ENCODE measurements at regions not wholly inside any gene's neighbourhood (a gene's known extent, or its start where the extent isn't known, plus 50 kb on each side); places are given as distances from the start of the nearest gene placed in this dataset.
"Not testable (repeated sequence)": the region's sequence is repeated elsewhere in the genome, so short reads cannot be mapped to it uniquely, and the experiment has no call there.

DNA sequence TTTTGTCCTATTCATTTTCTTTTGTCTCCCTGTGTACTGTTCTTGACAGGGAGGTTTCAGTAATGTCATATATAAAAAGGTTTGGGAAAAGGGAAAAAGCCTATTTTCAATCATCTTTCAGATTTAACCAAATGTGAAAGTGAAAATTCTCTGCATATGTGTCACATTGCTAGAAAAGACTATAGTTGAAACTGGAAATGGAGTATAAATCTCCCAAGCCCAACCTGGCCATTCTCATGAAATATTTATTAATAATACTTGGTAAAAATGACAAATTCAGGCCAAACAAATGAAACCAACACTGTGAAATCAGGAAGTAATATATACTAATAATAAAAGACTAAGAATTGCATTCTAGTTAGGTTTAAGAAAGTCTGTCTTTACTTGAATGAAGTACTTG lies 1129.2 kb downstream of the SLC16A7 start:
- no peaks in the 10 kb centered on the region for H3K4me1 ChIP-seq
- no peaks in the 10 kb centered on the region for H3K36me3 ChIP-seq
- no peaks in the 10 kb centered on the region for H3K27me3 ChIP-seq
- intact Hi-C loops (cut with DNase I): no loop called here
- TF ChIP-seq, protein P1, sequence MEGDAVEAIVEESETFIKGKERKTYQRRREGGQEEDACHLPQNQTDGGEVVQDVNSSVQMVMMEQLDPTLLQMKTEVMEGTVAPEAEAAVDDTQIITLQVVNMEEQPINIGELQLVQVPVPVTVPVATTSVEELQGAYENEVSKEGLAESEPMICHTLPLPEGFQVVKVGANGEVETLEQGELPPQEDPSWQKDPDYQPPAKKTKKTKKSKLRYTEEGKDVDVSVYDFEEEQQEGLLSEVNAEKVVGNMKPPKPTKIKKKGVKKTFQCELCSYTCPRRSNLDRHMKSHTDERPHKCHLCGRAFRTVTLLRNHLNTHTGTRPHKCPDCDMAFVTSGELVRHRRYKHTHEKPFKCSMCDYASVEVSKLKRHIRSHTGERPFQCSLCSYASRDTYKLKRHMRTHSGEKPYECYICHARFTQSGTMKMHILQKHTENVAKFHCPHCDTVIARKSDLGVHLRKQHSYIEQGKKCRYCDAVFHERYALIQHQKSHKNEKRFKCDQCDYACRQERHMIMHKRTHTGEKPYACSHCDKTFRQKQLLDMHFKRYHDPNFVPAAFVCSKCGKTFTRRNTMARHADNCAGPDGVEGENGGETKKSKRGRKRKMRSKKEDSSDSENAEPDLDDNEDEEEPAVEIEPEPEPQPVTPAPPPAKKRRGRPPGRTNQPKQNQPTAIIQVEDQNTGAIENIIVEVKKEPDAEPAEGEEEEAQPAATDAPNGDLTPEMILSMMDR (IDR thresholded peaks at IDR 0.05): no peak
- TF ChIP-seq POLR2A (IDR thresholded peaks at IDR 0.05): no peak
- no peaks in the 10 kb centered on the region for H3K9me3 ChIP-seq
- no peak for DNase-seq
- no peak overlapping the region for H3K27ac ChIP-seq
- H3K4me3 ChIP-seq: no peak overlapping the region

DNA sequence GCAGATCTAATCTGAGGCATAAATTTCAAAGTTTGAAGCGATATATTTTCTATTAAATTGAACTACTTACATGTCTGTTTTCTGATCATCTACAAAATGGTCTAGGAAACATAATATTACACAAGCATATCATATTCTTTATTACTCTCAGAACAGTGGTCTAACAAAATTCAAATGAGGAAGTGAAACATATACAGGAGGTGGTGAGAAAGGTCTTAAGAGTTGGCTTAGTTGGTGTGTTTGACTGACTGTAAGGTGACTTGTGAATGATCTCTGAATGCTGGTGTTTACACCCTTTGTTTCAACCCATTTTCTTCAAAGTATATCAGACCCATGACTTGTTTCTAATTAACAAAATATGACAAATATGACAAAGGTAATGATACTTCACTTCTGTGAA lies 1156.8 kb downstream of the SLC16A7 start:
- intact Hi-C loops (cut with DNase I): no loop called here
- Histone ChIP-seq H3K4me1 (no peaks in the 10 kb centered on the region), H3K36me3 (no peaks in the 10 kb centered on the region), H3K27me3 (no peaks in the 10 kb centered on the region), H3K27ac (no peak overlapping the region), H3K9me3 (no peaks in the 10 kb centered on the region), H3K4me3 (no peak overlapping the region)
- WGBS, 2 donors: 88 to 90% methylated on average over 1 of the region's 1 CpG
- TF ChIP-seq, protein P1 (IDR thresholded peaks at IDR 0.05): no peak
- TF ChIP-seq POLR2A (IDR thresholded peaks at IDR 0.05): no peak
- no peak for DNase-seq

DNA sequence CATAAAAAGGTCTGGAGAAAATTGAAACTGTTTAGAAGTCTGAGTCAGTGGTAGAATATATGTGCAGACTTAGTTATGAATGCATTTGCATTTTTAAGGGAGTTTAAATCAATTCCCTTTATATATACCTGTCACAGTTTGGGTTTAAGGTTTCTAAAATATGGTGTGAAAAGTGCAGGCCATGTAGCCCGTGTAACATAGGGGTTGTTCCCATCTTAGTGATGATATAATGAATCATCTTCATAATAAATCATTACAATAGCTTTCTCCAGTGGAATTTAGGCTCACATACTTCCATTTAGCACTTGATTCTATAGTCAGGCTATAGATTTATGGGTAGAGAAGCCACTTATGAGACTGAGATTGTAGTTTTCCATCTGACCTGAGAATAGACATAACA lies 1162.4 kb downstream of the SLC16A7 start:
- H3K9me3 ChIP-seq: peaks cover 0 to 5% (median 0%) of the 10 kb centered on the region in 3 donors
- H3K27ac ChIP-seq: no peak overlapping the region
- intact Hi-C loops (cut with DNase I): no loop called here
- 46 to 48% methylated on average over 1 of the region's 1 CpG for WGBS, 2 donors
- no peaks in the 10 kb centered on the region for H3K36me3 ChIP-seq
- no peaks in the 10 kb centered on the region for H3K27me3 ChIP-seq
- no peak for TF ChIP-seq POLR2A (IDR thresholded peaks at IDR 0.05)
- H3K4me1 ChIP-seq: no peaks in the 10 kb centered on the region
- DNase-seq: no peak
- H3K4me3 ChIP-seq: no peak overlapping the region

DNA sequence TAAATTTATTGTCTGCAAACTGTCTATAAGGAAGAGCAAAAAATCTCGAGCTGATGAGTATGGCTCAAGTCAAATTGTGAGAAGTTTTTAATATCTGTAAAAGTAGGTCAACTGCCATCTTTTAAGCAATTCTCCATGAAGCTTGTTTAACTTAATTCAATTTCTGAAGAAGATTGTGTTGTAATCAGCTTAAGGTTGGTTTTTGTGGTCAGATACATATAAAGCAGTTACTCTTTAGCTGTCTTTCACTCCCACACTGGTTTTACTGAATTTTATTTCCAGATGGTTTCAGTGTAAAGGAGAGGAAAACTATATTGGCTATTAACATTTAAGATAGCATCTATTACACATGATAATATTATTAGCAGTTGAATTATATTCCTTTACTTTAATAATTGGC lies 1165.1 kb downstream of the SLC16A7 start:
- no peak overlapping the region for H3K4me3 ChIP-seq
- DNase-seq: no peak
- H3K4me1 ChIP-seq: no peaks in the 10 kb centered on the region
- H3K27ac ChIP-seq: no peak overlapping the region
- TF ChIP-seq, protein P1 (IDR thresholded peaks at IDR 0.05): no peak
- no peak for TF ChIP-seq POLR2A (IDR thresholded peaks at IDR 0.05)
- no peaks in the 10 kb centered on the region for H3K27me3 ChIP-seq
- intact Hi-C loops (cut with DNase I): no loop called here
- 25 to 41% methylated on average over 1 of the region's 1 CpG for WGBS, 2 donors
- H3K9me3 ChIP-seq: peaks cover 0 to 5% (median 0%) of the 10 kb centered on the region in 3 donors
- no peaks in the 10 kb centered on the region for H3K36me3 ChIP-seq

DNA sequence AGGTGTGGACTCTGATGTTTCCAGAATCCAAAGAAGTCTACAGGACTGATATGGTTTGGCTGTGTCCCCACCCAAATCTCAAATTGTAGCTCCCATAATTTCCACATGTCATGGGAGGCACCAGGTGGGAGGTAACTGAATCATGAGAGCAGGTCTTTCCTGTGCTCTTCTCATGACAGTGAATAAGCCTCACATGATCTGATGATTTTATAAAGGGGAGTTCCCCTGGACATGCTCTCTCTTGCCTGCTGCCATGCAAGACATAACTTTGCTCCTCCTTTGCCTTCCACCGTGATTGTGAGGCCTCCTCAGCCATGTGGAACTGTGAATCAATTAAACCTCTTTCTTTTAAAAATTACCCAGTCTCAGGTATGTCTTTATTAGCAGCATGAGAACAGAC lies 1205.3 kb downstream of the SLC16A7 start:
- DNase-seq; H3K4me1 ChIP-seq; H3K4me3 ChIP-seq; H3K9me3 ChIP-seq; intact Hi-C loops (cut with DNase I); H3K36me3 ChIP-seq; H3K27ac ChIP-seq; H3K27me3 ChIP-seq: not testable (repeated sequence)
- 17 to 21% methylated on average over 1 of the region's 1 CpG for WGBS, 2 donors

DNA sequence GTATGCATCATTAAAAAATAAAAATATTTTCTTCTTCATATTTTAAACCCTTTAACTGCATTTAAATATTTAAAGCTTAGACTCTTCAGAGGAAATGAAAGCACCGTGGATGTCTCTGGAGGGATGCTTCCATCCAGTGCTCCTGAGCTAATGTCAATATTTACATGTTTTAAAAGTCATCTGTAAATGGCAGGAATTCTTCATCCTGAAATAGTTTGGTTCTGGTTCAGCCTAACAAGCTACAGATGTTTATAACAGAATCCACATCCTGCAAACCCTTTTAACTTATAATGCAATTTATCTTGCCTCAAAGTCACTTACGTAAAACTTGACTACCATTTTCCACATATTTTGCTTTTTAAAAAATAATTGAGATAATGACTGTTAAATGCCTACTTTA lies 1207.3 kb downstream of the SLC16A7 start:
- H3K36me3 ChIP-seq: no peaks in the 10 kb centered on the region
- no peak overlapping the region for H3K27ac ChIP-seq
- TF ChIP-seq, protein P1 (IDR thresholded peaks at IDR 0.05): no peak
- TF ChIP-seq POLR2A (IDR thresholded peaks at IDR 0.05): no peak
- no peak for DNase-seq
- intact Hi-C loops (cut with DNase I): no loop called here
- H3K4me1 ChIP-seq: no peaks in the 10 kb centered on the region
- H3K9me3 ChIP-seq: no peaks in the 10 kb centered on the region
- 29 to 38% methylated on average over 2 of the region's 2 CpGs for WGBS, 2 donors
- no peaks in the 10 kb centered on the region for H3K27me3 ChIP-seq
- no peak overlapping the region for H3K4me3 ChIP-seq
